ENCODE measurements at regions not wholly inside any gene's neighbourhood (a gene's known extent, or its start where the extent isn't known, plus 50 kb on each side); places are given as distances from the start of the nearest gene placed in this dataset.

DNA sequence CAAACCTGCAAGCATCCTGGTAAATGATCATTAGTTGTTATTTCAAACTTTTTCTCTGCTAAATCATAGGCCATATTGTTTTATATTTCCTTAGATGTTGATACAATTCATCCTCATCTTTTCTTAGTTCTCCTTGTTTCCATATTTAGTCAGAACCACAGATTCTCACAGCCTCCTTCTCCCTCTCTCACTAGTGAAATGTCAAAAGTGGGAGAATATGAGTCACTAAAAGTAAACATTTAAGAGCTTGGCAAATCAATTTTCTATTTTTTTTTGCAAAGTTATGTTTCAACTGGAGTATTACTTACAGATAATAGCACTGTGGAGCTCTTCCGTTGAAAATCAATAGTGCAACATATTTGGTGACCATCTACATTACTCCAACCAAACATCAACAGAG lies 308.8 kb downstream of the COL11A1 start:
- Histone ChIP-seq H4K20me1 (ENCODE audit: insufficient read depth) (no peaks in the 10 kb centered on the region), H3F3A (ENCODE audit: insufficient read depth, low read length, poor library complexity, severe bottlenecking) (no peaks in the 10 kb centered on the region), H3K9me3 (ENCODE audit: low read length) (no peaks in the 10 kb centered on the region), H3K27me3 (ENCODE audit: insufficient read depth, low read depth, low read length) (no peaks in the 10 kb centered on the region), H3K9me2 (ENCODE audit: insufficient read depth, low read length) (no peaks in the 10 kb centered on the region), H3K9ac (ENCODE audit: low read length) (no peak overlapping the region), H3K27ac (ENCODE audit: low read length) (no peak overlapping the region), H3K4me2 (ENCODE audit: low read length) (no peak overlapping the region), H3K4me3 (ENCODE audit: low read length) (no peak overlapping the region), H3K79me2 (replicated peaks; ENCODE audit: insufficient read depth, low read length) (no peaks in the 10 kb centered on the region), H2AFZ (ENCODE audit: low read depth, low read length) (no peak overlapping the region), H3K36me3 (ENCODE audit: insufficient read depth, low read length) (no peaks in the 10 kb centered on the region)
- TF ChIP-seq, protein P1, sequence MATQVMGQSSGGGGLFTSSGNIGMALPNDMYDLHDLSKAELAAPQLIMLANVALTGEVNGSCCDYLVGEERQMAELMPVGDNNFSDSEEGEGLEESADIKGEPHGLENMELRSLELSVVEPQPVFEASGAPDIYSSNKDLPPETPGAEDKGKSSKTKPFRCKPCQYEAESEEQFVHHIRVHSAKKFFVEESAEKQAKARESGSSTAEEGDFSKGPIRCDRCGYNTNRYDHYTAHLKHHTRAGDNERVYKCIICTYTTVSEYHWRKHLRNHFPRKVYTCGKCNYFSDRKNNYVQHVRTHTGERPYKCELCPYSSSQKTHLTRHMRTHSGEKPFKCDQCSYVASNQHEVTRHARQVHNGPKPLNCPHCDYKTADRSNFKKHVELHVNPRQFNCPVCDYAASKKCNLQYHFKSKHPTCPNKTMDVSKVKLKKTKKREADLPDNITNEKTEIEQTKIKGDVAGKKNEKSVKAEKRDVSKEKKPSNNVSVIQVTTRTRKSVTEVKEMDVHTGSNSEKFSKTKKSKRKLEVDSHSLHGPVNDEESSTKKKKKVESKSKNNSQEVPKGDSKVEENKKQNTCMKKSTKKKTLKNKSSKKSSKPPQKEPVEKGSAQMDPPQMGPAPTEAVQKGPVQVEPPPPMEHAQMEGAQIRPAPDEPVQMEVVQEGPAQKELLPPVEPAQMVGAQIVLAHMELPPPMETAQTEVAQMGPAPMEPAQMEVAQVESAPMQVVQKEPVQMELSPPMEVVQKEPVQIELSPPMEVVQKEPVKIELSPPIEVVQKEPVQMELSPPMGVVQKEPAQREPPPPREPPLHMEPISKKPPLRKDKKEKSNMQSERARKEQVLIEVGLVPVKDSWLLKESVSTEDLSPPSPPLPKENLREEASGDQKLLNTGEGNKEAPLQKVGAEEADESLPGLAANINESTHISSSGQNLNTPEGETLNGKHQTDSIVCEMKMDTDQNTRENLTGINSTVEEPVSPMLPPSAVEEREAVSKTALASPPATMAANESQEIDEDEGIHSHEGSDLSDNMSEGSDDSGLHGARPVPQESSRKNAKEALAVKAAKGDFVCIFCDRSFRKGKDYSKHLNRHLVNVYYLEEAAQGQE (IDR thresholded peaks at IDR 0.05; ENCODE audit: borderline replicate concordance): no peak

GRCh38 chr1:102798718-102799117 lies 309.6 kb downstream of the COL11A1 start:
- H3K9me3 ChIP-seq (ENCODE audit: low read length): no peaks in the 10 kb centered on the region
- no peak overlapping the region for H3K9ac ChIP-seq (ENCODE audit: low read length)
- H3K9me2 ChIP-seq (ENCODE audit: insufficient read depth, low read length): no peaks in the 10 kb centered on the region
- H3K4me3 ChIP-seq (ENCODE audit: low read length): no peak overlapping the region
- H3K27ac ChIP-seq (ENCODE audit: low read length): no peak overlapping the region
- no peaks in the 10 kb centered on the region for H3K27me3 ChIP-seq (ENCODE audit: insufficient read depth, low read depth, low read length)
- H2AFZ ChIP-seq (ENCODE audit: low read depth, low read length): no peak overlapping the region
- H3K36me3 ChIP-seq (ENCODE audit: insufficient read depth, low read length): no peaks in the 10 kb centered on the region
- H3F3A ChIP-seq (ENCODE audit: insufficient read depth, low read length, poor library complexity, severe bottlenecking): no peaks in the 10 kb centered on the region
- no peak overlapping the region for H3K4me2 ChIP-seq (ENCODE audit: low read length)
- TF ChIP-seq TAF1 (IDR thresholded peaks at IDR 0.05; ENCODE audit: low read depth) (no peak), SMC3 (conservative IDR thresholded peaks at IDR 0.05; ENCODE audit: poor library complexity) (no peak), MXI1 (conservative IDR thresholded peaks at IDR 0.05; ENCODE audit: poor library complexity, severe bottlenecking) (no peak)
- no peaks in the 10 kb centered on the region for H3K79me2 ChIP-seq (replicated peaks; ENCODE audit: insufficient read depth, low read length)
- no peaks in the 10 kb centered on the region for H4K20me1 ChIP-seq (ENCODE audit: insufficient read depth)

DNA sequence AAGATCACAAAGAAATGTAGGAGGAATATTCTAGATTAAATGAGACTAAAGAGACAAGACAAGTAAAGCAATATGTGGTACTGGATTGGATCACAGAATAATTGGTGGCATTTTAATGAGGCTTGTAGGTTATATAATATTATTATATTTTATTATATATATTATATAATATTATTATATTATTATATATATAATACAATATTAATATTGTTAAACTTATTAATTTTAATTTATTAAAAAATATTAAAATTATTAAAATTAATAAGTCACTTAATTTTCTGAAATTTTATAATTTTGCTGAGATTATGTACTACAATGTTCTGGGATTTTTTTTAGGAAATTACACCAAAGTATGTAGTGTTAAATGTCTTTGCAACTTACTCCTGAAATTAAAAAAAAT lies 311.9 kb downstream of the COL11A1 start:
- Histone ChIP-seq H4K20me1 (ENCODE audit: insufficient read depth) (no peaks in the 10 kb centered on the region), H3K4me3 (ENCODE audit: low read length) (no peak overlapping the region), H3K9ac (ENCODE audit: low read length) (no peak overlapping the region), H3K9me3 (ENCODE audit: low read length) (no peaks in the 10 kb centered on the region), H3K79me2 (replicated peaks; ENCODE audit: insufficient read depth, low read length) (no peaks in the 10 kb centered on the region), H3K9me2 (ENCODE audit: insufficient read depth, low read length) (no peaks in the 10 kb centered on the region), H3K36me3 (ENCODE audit: insufficient read depth, low read length) (no peaks in the 10 kb centered on the region), H3K27ac (ENCODE audit: low read length) (no peak overlapping the region), H3F3A (ENCODE audit: insufficient read depth, low read length, poor library complexity, severe bottlenecking) (no peaks in the 10 kb centered on the region), H2AFZ (ENCODE audit: low read depth, low read length) (no peak overlapping the region), H3K27me3 (ENCODE audit: insufficient read depth, low read depth, low read length) (no peaks in the 10 kb centered on the region), H3K4me2 (ENCODE audit: low read length) (no peak overlapping the region)
- TF ChIP-seq CTCF (IDR thresholded peaks at IDR 0.05; ENCODE audit: poor library complexity, severe bottlenecking) (no peak), EP300 (conservative IDR thresholded peaks at IDR 0.05; ENCODE audit: poor library complexity, severe bottlenecking) (no peak), TAF1 (IDR thresholded peaks at IDR 0.05; ENCODE audit: low read depth) (no peak), RAD21 (conservative IDR thresholded peaks at IDR 0.05) (no peak), POLR2AphosphoS5 (IDR thresholded peaks at IDR 0.05) (no peak), MXI1 (conservative IDR thresholded peaks at IDR 0.05; ENCODE audit: poor library complexity, severe bottlenecking) (no peak), SMC3 (conservative IDR thresholded peaks at IDR 0.05; ENCODE audit: poor library complexity) (no peak), EZH2 (IDR thresholded peaks at IDR 0.05; ENCODE audit: borderline replicate concordance, insufficient read depth, low read length, poor library complexity, severe bottlenecking) (no peak)
- TF ChIP-seq, protein P1 (IDR thresholded peaks at IDR 0.05; ENCODE audit: borderline replicate concordance): no peak

Measured in neural cell (in vitro differentiated cells).